Hepatocyte (in vitro differentiated cells): ENCODE measurements at regions not wholly inside any gene's neighbourhood (a gene's known extent, or its start where the extent isn't known, plus 50 kb on each side); places are given as distances from the start of the nearest gene placed in this dataset.
"Not testable (repeated sequence)": the region's sequence is repeated elsewhere in the genome, so short reads cannot be mapped to it uniquely, and the experiment has no call there.

ENCODE experiments used
- DNase-seq: peaks from one replicate; pipeline ENCODE4 v3.0.0-alpha.2; 2016; ENCODE audit warnings: low spot score
- H2AFZ ChIP-seq: fragments of 200-600 bp; sonication (generic); 2 replicates; pipeline ENCODE4 v1.6.0; 2016; ENCODE audit warnings: antibody characterized with exemption, mild to moderate bottlenecking
- H3K27ac ChIP-seq: fragments of 200-600 bp; sonication (generic); 2 replicates; pipeline ENCODE4 v1.5.1; 2016; ENCODE audit warnings: mild to moderate bottlenecking
- H3K27me3 ChIP-seq: fragments of 200-600 bp; sonication (generic); 2 replicates; pipeline ENCODE4 v1.6.1; 2016
- H3K36me3 ChIP-seq: fragments of 200-600 bp; sonication (generic); replicated peaks from 2 replicates; pipeline ENCODE4 v1.5.1; 2016; ENCODE audit warnings: low read depth; ENCODE audit not compliant: insufficient read depth
- H3K4me1 ChIP-seq: fragments of 200-600 bp; sonication (generic); 2 replicates; pipeline ENCODE4 v1.5.1; 2016; ENCODE audit warnings: mild to moderate bottlenecking, moderate library complexity; ENCODE audit not compliant: insufficient read depth
- H3K4me2 ChIP-seq: fragments of 200-600 bp; sonication (generic); 2 replicates; pipeline ENCODE4 v1.6.0; 2016
- H3K4me3 ChIP-seq: fragments of 200-600 bp; sonication (generic); 2 replicates; pipeline ENCODE4 v1.5.1; 2016; ENCODE audit warnings: mild to moderate bottlenecking
- H3K79me2 ChIP-seq: fragments of 200-600 bp; sonication (generic); 2 replicates; pipeline ENCODE4 v1.6.0; 2017; ENCODE audit warnings: mild to moderate bottlenecking
- H3K9me2 ChIP-seq: fragments of 200-600 bp; sonication (generic); replicated peaks from 2 replicates; pipeline ENCODE4 v1.6.0; 2017; ENCODE audit warnings: mild to moderate bottlenecking; ENCODE audit not compliant: insufficient read depth
- H3K9me3 ChIP-seq: fragments of 200-600 bp; sonication (generic); 2 replicates; pipeline ENCODE4 v1.5.1; 2016; ENCODE audit warnings: low read depth, mild to moderate bottlenecking
- H4K20me1 ChIP-seq: fragments of 200-600 bp; sonication (generic); 2 replicates; pipeline ENCODE4 v1.6.0; 2016; ENCODE audit warnings: mild to moderate bottlenecking; ENCODE audit not compliant: insufficient read depth, poor library complexity, severe bottlenecking
- EZH2 ChIP-seq: fragments of 200-600 bp; sonication (generic); IDR thresholded peaks from 2 replicates; pipeline ENCODE4 v1.6.1; 2016; ENCODE audit warnings: antibody characterized with exemption, mild to moderate bottlenecking, borderline replicate concordance
- EZH2phosphoT487 ChIP-seq: fragments of 200-600 bp; sonication (generic); IDR thresholded peaks from one replicate; pipeline ENCODE4 v1.6.1; 2018; ENCODE audit warnings: antibody characterized with exemption, mild to moderate bottlenecking, low read depth, moderate library complexity; ENCODE audit not compliant: unreplicated experiment, severe bottlenecking
- WGBS: methylation state at CpG from one replicate; pipeline ENCODE4 v1.1.6; 2016; ENCODE audit warnings: low lambda C conversion rate; ENCODE audit errors: missing lambda C conversion rate; 5-methylcytosine and 5-hydroxymethylcytosine counted together
- TF ChIP-seq, protein P1 (sequence below): fragments of 200-600 bp; sonication (generic); IDR thresholded peaks from 2 replicates; pipeline ENCODE4 v1.5.1; 2016; ENCODE audit warnings: antibody characterized with exemption, mild to moderate bottlenecking; ENCODE audit not compliant: poor library complexity

- H4K20me1 ChIP-seq = no peaks in the 10 kb centered on the region
- H3K9me2 ChIP-seq = no peaks in the 10 kb centered on the region
- DNase-seq = no peak
- TF ChIP-seq, protein P1, sequence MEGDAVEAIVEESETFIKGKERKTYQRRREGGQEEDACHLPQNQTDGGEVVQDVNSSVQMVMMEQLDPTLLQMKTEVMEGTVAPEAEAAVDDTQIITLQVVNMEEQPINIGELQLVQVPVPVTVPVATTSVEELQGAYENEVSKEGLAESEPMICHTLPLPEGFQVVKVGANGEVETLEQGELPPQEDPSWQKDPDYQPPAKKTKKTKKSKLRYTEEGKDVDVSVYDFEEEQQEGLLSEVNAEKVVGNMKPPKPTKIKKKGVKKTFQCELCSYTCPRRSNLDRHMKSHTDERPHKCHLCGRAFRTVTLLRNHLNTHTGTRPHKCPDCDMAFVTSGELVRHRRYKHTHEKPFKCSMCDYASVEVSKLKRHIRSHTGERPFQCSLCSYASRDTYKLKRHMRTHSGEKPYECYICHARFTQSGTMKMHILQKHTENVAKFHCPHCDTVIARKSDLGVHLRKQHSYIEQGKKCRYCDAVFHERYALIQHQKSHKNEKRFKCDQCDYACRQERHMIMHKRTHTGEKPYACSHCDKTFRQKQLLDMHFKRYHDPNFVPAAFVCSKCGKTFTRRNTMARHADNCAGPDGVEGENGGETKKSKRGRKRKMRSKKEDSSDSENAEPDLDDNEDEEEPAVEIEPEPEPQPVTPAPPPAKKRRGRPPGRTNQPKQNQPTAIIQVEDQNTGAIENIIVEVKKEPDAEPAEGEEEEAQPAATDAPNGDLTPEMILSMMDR = no peak
- TF ChIP-seq EZH2 (no peak), EZH2phosphoT487 (no peak)
- 91% methylated on average over 2 of the region's 2 CpGs for WGBS
- no peaks in the 10 kb centered on the region for H3K9me3 ChIP-seq
- no peaks in the 10 kb centered on the region for H3K79me2 ChIP-seq
- no peaks in the 10 kb centered on the region for H3K36me3 ChIP-seq
- H3K27ac ChIP-seq = no peak overlapping the region
- H3K27me3 ChIP-seq = no peaks in the 10 kb centered on the region
- H2AFZ ChIP-seq = no peak overlapping the region
- H3K4me1 ChIP-seq = no peaks in the 10 kb centered on the region
- no peak overlapping the region for H3K4me3 ChIP-seq
- H3K4me2 ChIP-seq = no peak overlapping the region
Measured at GRCh38 chr3:147701195-147701594, 292.0 kb downstream of the ZIC1 start.

DNA sequence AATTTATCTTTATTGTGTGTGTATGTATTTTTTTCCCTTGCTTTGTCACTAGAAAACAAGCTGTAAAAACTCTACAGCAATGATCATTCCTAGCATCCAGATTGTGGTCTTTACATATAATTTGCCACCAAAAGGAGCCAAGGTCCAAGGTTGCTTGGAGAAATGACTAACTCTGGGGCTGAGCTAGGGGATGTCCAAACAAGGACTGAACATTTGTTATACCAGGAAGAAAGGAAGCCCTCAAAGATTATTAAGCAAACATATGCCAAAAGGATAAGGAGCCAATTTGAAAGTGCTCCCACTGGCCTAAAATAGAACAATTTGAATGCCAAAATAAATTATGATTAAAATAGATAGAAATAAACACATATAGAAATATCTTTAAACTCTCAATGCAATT, 293.3 kb downstream of the ZIC1 start:
- DNase-seq = no peak
- Histone ChIP-seq H3K36me3 (no peaks in the 10 kb centered on the region), H3K79me2 (no peaks in the 10 kb centered on the region), H4K20me1 (no peaks in the 10 kb centered on the region), H3K4me1 (no peaks in the 10 kb centered on the region), H2AFZ (no peak overlapping the region), H3K4me3 (no peak overlapping the region), H3K27ac (no peak overlapping the region), H3K9me2 (no peaks in the 10 kb centered on the region), H3K9me3 (no peaks in the 10 kb centered on the region), H3K4me2 (no peak overlapping the region), H3K27me3 (no peaks in the 10 kb centered on the region)
- TF ChIP-seq EZH2 (no peak), EZH2phosphoT487 (no peak)
- TF ChIP-seq, protein P1 = no peak

DNA sequence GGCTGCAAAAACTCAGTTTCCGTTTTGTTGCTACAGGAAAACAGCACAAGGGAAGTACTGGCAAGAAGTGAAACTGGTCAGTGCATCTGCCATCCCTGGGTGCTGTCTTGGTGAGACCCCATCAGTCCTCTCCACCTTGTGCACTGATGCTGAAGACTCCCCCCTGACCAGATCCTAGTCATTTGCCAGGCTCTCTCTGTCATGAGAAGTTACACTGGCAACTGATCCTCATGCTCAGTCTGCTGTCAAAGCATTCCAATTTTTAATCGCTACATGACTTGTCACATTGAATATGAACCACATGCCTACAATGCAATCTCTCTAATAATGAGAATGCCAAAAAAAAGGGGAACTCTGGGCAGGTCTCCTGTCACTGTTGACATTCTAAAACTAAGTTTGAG, 296.5 kb downstream of the ZIC1 start:
- no peak for DNase-seq
- no peaks in the 10 kb centered on the region for H3K79me2 ChIP-seq
- no peaks in the 10 kb centered on the region for H3K36me3 ChIP-seq
- H3K9me3 ChIP-seq = no peaks in the 10 kb centered on the region
- no peaks in the 10 kb centered on the region for H4K20me1 ChIP-seq
- H2AFZ ChIP-seq = no peak overlapping the region
- H3K27me3 ChIP-seq = no peaks in the 10 kb centered on the region
- WGBS = 81% methylated on average over 2 of the region's 2 CpGs
- no peak overlapping the region for H3K4me3 ChIP-seq
- no peaks in the 10 kb centered on the region for H3K9me2 ChIP-seq
- H3K4me1 ChIP-seq = no peaks in the 10 kb centered on the region
- no peak overlapping the region for H3K4me2 ChIP-seq
- H3K27ac ChIP-seq = no peak overlapping the region
- TF ChIP-seq EZH2phosphoT487 = no peak
- TF ChIP-seq, protein P1 = no peak
- no peak for TF ChIP-seq EZH2

GRCh38 chr3:147710753-147711152, 301.6 kb downstream of the ZIC1 start:
- DNase-seq, H3K36me3 ChIP-seq, H3K9me2 ChIP-seq, H3K27me3 ChIP-seq, H4K20me1 ChIP-seq, H3K4me3 ChIP-seq, H3K79me2 ChIP-seq, H2AFZ ChIP-seq, H3K9me3 ChIP-seq, H3K4me1 ChIP-seq, H3K4me2 ChIP-seq, H3K27ac ChIP-seq: not testable (repeated sequence)
- 57% methylated on average over 1 of the region's 1 CpG for WGBS
